ENCODE measurements at regions not wholly inside any gene's neighbourhood (a gene's known extent, or its start where the extent isn't known, plus 50 kb on each side); places are given as distances from the start of the nearest gene placed in this dataset.

DNA sequence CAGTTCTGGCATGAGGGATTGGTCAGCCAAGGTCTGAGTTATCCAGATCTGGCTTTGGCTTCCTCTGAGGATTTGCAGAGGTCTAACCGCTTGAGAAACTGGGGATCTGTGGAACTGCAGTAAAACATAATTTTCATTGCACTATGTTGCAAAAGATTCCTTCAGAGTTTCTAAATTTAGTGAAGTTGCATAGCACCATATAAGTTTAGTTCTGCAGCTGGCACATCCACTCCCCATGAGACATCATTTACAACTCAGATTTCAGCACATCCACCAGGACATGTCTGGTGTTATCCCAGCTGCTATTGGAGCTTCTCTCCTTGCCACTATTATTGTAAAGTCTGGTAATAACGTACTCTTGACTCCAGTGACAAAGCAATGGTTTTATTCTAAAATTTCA is 181.5 kb downstream of the CWF19L2 start:
- no peaks in the 10 kb centered on the region for H3K4me1 ChIP-seq
- no peaks in the 10 kb centered on the region for H3K36me3 ChIP-seq
- H3K27me3 ChIP-seq: no peaks in the 10 kb centered on the region
- peaks cover 0 to 3% (median 0%) of the 10 kb centered on the region in 4 donors for H3K9me3 ChIP-seq
- H3K27ac ChIP-seq: no peak overlapping the region
- DNase-seq: no peak
- TF ChIP-seq POLR2A (IDR thresholded peaks at IDR 0.05) (no peak), EP300 (IDR thresholded peaks at IDR 0.05) (no peak), POLR2AphosphoS5 (IDR thresholded peaks at IDR 0.05) (no peak), CTCF (IDR thresholded peaks at IDR 0.05) (no peak)
- H3K4me3 ChIP-seq: no peak overlapping the region
- intact Hi-C loops (cut with DNase I): no loop called here
- 76 to 84% methylated on average over 2 of the region's 2 CpGs for WGBS, 2 donors

GRCh38 chr11:107275632-107276031 is 182.0 kb downstream of the CWF19L2 start:
- no peak for DNase-seq
- Histone ChIP-seq H3K4me1 (no peaks in the 10 kb centered on the region), H3K27ac (no peak overlapping the region), H3K9me3 (peaks cover 0 to 3% (median 0%) of the 10 kb centered on the region in 4 donors), H3K27me3 (no peaks in the 10 kb centered on the region), H3K36me3 (no peaks in the 10 kb centered on the region), H3K4me3 (no peak overlapping the region)
- intact Hi-C loops (cut with DNase I): no loop called here
- 61 to 84% methylated on average over 1 of the region's 1 CpG for WGBS, 2 donors
- no peak for TF ChIP-seq CTCF (IDR thresholded peaks at IDR 0.05)
- TF ChIP-seq EP300 (IDR thresholded peaks at IDR 0.05): no peak
- no peak for TF ChIP-seq POLR2AphosphoS5 (IDR thresholded peaks at IDR 0.05)
- TF ChIP-seq POLR2A (IDR thresholded peaks at IDR 0.05): no peak

DNA sequence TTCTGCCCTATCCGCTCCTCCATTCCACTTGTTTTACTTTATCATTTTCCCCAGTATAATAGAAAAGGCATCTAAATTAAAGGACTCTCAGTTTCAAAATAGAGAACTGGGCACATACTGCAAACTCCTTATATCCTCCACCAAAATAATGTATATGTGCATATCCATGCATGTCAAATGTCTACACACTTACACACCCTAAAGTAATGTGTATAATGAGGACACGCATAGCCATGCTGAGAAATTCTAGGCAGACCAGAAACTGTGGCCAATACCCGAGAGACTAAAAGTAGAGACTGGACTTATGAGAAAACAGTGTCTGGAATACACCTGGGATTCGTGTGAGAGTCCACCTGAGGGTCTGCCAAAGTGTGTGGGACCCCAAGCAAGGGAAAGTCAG is 183.5 kb downstream of the CWF19L2 start:
- Histone ChIP-seq H3K27ac (no peak overlapping the region), H3K4me3 (no peak overlapping the region), H3K4me1 (no peaks in the 10 kb centered on the region), H3K27me3 (no peaks in the 10 kb centered on the region), H3K36me3 (no peaks in the 10 kb centered on the region), H3K9me3 (peaks cover 0 to 3% (median 0%) of the 10 kb centered on the region in 4 donors)
- 85 to 89% methylated on average over 4 of the region's 4 CpGs for WGBS, 2 donors
- no peak for DNase-seq
- no peak for TF ChIP-seq POLR2AphosphoS5 (IDR thresholded peaks at IDR 0.05)
- TF ChIP-seq EP300 (IDR thresholded peaks at IDR 0.05): no peak
- no peak for TF ChIP-seq POLR2A (IDR thresholded peaks at IDR 0.05)
- no peak for TF ChIP-seq CTCF (IDR thresholded peaks at IDR 0.05)
- intact Hi-C loops (cut with DNase I): no loop called here

DNA sequence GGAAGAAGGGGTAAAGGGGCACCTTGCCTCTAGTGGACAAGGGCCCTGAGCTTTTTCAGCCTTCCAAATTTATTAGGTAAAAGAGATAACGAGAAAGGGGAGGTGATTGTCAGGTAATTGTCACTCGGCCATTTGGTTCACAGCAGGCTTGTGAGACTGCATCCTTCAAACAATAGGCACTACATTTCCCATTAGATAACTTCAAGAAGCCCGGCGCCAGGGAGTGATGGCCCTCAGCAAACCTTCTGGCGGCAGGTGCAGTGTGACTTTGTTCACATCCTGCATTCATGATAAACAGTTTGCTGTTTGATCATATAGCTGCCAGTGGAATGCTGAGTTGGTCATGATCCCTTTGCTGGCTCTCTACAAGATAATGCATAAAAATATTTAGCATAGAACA is 185.1 kb downstream of the CWF19L2 start:
- no peak for DNase-seq
- TF ChIP-seq POLR2AphosphoS5 (IDR thresholded peaks at IDR 0.05) (no peak), CTCF (IDR thresholded peaks at IDR 0.05) (no peak), POLR2A (IDR thresholded peaks at IDR 0.05) (no peak), EP300 (IDR thresholded peaks at IDR 0.05) (no peak)
- H3K9me3 ChIP-seq: no peaks in the 10 kb centered on the region
- no peak overlapping the region for H3K27ac ChIP-seq
- 74 to 95% methylated on average over 5 of the region's 5 CpGs for WGBS, 2 donors
- no peak overlapping the region for H3K4me3 ChIP-seq
- intact Hi-C loops (cut with DNase I): no loop called here
- no peaks in the 10 kb centered on the region for H3K36me3 ChIP-seq
- no peaks in the 10 kb centered on the region for H3K27me3 ChIP-seq
- H3K4me1 ChIP-seq: no peaks in the 10 kb centered on the region

- no peak for TF ChIP-seq POLR2A (IDR thresholded peaks at IDR 0.05)
- TF ChIP-seq POLR2AphosphoS5 (IDR thresholded peaks at IDR 0.05): no peak
- TF ChIP-seq CTCF (IDR thresholded peaks at IDR 0.05): no peak
- no peak for TF ChIP-seq EP300 (IDR thresholded peaks at IDR 0.05)
- 23 to 77% methylated on average over 7 of the region's 7 CpGs for WGBS, 2 donors
- Histone ChIP-seq H3K4me1 (no peaks in the 10 kb centered on the region), H3K27me3 (no peaks in the 10 kb centered on the region), H3K4me3 (no peak overlapping the region), H3K9me3 (no peaks in the 10 kb centered on the region), H3K36me3 (no peaks in the 10 kb centered on the region), H3K27ac (no peak overlapping the region)
- intact Hi-C loops (cut with DNase I): no loop called here
- DNase-seq: no peak
Observed at GRCh38 chr11:107271425-107271824, 186.2 kb downstream of the CWF19L2 start.
